ENCODE measurements at regions not wholly inside any gene's neighbourhood (a gene's known extent, or its start where the extent isn't known, plus 50 kb on each side); places are given as distances from the start of the nearest gene placed in this dataset.
"Not testable (repeated sequence)": the region's sequence is repeated elsewhere in the genome, so short reads cannot be mapped to it uniquely, and the experiment has no call there.

DNA sequence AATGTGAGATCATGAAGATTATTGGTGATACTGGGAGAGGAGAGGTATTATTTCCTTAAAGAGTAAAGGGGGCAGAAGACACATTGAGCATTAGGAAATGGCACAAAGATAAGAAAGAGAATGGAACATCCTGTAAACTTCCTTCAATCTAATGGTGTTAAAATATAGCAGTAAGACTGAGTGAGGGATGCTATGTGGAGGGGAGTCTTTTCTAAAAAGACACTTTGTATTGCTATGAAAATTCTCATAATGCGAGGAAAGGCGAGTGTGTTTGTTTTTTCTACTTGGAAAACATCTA, 405.2 kb downstream of the ARL4A start:
- DNase-seq (ENCODE audit: low read depth in 2 of 2), result no peak

DNA sequence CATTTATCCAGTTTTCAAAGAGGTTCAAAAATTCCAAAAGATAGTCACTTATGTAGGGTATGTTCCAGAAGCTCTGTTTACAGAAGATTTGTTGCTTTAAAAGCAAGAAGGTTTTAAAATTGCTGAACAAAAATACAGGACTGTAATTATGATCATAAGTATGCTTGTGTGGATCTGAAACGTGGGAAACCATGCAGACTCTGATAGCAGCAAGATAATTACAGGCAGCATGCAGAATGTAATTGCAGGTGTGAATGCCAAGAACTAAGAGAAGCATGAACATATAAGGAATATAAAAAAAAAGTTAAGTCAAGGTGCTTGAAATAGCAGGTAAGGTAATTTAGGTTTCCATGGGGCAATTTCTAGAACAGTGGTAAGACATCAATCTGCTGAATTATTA, 405.7 kb downstream of the ARL4A start:
- no peak for DNase-seq (ENCODE audit: low read depth in 2 of 2)

DNA sequence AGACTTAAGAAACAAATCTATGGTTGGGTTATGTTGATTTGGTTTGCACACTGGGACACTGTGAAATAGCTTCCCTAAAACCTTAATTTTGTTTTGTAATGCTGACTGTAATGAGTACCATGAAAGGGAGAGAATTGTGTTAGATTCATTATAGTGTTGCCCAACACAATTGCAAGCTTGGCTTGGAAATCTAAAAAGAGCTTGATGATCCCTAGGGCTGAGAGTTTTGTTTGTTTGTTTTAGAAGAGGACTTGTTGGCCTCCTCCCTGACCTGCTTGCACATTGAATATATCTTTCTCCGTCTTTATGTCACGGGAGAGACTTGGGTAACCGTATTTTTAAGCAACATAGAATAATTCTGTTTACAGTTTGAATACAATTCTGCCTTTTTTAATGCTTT, 410.1 kb downstream of the ARL4A start:
- DNase-seq (ENCODE audit: low read depth in 2 of 2), result no peak

DNA sequence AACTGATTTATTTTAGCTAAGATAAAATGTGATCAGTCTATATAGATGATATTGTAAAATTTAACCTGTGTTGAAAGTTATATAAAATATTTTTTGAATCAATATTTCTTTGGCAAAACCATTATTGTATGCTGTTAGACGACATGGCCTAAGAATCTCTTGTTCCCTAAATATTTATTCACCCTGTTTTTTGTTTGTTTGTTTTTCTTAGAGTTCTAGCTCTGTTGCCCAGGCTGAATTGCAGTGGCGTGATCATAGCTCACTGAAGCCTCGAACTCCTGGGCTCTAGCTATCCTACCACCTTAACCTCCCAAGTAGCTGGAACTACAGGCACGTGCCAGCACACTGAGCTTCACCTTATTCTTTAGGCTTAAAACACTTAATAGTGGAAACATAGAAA, 410.7 kb downstream of the ARL4A start:
- DNase-seq (ENCODE audit: low read depth in 2 of 2), result no peak

DNA sequence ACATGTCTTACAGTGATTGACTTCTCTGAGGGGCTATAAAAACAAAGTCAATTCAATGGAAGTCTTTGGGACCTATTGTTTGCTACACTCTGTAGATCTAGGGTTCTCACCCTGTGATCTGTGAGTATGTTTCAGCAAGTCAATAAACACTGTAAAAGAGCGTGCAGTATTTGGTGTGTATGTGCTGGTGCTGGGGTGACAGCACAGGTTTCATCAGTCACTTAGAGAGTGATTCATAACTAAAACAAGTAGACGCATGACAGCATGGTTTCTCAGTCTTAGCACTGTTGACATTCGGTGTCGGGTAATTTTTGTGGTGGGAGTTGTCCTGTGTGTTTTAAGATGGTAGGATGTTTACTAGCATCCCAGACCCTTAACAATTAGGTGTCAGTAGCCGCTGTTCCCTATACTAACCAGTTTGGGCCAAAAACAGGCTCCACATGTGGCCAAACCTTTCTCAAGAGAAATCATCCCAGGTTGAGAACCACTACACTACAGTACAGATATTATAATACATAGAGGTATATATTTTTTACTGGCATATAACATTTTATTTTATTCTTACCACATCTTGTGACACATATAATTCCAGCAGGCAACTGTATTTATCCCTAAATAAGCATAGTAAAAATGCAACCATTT, 411.8 kb downstream of the ARL4A start:
- DNase-seq (ENCODE audit: low read depth in 2 of 2), result no peak

DNA sequence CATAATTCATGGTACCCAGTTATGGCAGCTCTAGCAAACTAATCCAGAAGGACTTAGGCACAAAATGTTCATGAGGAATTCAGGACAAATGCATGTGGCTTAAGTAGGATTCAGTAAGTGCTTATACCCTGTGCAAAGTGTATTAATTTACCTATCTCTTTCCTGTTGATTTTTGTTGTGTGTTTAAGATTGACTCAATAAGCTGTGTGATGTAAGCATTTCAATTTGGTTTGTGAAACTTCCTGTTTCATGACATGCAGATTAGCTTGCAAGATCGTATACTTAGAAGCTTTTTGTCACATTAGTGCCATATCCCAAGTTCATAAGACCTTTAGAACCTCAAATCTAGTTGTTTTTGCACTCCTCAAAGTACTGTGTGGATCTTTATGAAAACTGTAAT, 416.7 kb downstream of the ARL4A start:
- DNase-seq (ENCODE audit: low read depth in 2 of 2), result no peak

DNA sequence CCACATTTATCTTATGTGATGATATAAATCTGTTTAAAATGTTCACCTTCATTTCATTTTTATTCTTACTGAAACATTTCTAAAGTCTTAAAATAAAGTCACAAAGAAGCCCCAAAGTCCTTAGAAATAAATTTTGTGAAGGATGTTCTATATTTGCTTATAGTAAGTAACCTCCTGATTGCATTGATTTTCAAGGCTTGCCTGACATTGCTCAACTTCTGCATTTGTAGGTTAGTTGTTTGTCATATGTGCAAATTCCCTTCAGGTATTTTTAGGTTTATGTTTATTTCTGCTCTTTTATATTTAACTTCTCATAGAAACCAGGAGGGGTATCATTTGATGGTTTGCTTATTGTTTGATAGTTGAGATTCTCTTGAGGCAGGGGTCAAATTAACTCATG, 417.8 kb downstream of the ARL4A start:
- no peak for DNase-seq (ENCODE audit: low read depth in 2 of 2)

DNA sequence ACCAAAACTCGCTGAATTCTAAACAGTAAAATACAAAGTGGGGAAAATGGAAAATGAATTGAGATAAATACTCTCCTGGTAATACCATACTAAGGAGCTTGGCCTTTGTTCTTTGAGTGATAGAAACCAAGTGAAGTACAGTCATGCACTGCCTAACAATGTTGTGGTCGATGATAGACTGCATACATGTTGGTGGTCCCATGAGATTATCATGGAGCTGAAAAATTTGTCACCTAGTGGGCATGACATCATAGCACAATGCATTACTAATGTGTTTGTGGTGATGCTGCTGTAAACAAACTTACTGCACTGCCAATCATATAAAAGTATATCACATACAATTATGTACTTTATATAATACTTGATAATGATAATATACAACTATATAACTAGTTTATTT, 419.1 kb downstream of the ARL4A start:
- no peak for DNase-seq (ENCODE audit: low read depth in 2 of 2)

DNA sequence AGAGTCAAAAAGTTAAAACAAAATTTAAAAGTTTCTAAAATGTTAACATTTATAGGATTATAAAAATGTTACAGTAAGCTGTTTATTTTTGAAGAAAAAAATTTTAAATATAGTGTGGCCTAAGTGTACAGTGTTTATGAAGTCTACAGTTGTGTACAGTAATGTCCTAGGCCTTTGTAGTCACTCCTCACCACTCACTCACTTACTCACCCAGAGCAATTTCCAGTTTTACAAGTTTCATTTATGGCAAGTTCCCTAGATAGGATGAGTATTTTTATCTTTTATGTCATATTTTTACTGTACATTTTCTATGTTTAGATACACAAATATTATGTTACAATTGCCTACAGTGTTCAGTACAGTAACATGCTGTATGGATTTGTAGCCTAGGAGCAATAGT, 419.9 kb downstream of the ARL4A start:
- no peak for DNase-seq (ENCODE audit: low read depth in 2 of 2)

DNA sequence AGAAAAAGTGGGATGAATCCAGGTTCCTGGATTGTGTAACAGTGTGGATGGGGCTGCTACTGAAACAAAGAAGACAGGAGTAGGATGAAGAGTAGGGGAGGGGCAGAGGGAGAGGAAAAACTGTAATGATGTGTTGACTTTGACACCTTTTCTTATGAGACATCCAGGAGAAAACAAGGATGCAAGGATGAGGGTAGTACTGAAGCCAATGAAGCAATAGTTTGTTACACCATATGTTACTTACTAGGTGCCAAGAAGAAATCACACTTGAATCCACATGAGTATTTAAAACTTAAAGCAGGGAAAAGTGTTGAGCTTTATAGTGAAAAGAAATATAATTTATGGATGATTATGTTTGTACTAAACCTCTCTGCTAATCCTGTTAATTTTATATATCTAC, 420.6 kb downstream of the ARL4A start:
- DNase-seq (ENCODE audit: low read depth in 2 of 2), result no peak

DNA sequence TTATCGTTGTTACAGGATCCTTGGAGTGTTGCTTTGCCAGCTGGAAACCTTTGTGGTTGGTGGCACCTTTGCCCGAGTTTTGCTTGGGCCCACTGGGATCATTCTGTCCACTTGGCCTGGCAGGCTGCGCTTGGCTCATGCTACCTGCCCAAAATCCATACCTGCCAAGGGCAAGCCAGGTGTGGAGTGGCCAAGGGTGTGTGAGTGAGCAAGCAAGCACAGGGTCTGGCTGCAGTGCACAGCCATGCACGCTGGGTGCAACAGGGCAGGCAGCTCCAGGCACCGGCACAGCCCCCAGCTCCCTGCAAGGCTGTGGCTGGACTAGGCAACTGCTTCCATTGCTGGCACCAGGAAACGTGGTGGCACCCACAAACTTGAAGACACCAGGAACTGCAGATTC, 421.8 kb downstream of the ARL4A start:
- DNase-seq (ENCODE audit: low read depth in 2 of 2), result no peak

DNA sequence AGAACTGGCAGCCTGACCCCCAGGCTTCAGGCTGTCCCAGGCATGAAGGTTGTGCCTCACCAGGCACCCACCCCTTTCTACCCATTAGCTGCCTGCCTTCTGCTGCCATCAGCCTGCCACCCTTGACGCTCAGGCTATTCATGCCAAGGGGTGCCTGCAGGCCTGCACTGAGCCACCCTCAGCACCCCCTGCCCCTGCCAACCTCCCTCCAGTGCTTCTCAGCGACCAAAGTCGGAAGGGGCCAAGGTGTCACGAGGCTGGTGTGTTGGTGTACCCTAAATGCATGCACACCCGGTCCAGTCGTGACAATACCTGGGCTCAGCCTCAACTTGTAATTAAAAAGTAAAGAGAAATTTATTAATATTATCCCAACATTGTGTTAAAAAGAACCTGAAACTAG, 422.7 kb downstream of the ARL4A start:
- DNase-seq (ENCODE audit: low read depth in 2 of 2), result no peak

DNA sequence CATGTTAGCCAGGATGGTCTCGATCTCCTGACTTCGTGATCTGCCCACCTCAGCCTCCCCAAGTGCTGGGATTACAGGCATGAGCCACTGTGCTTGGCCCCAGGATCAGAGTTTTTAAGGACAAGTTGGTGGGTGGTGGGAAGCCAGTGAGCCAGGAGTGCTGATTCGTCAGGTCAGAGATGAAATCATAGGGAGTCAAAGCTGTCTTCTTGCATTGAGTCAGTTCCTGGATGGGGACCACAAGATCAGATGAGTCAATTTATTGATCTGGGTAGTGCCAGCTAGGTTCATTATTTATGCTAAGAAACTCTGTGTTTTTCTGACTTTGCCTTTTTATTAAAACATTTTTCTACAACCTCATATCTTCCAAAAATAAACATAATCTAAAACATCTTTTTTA, 423.8 kb downstream of the ARL4A start:
- no peak for DNase-seq (ENCODE audit: low read depth in 2 of 2)

DNA sequence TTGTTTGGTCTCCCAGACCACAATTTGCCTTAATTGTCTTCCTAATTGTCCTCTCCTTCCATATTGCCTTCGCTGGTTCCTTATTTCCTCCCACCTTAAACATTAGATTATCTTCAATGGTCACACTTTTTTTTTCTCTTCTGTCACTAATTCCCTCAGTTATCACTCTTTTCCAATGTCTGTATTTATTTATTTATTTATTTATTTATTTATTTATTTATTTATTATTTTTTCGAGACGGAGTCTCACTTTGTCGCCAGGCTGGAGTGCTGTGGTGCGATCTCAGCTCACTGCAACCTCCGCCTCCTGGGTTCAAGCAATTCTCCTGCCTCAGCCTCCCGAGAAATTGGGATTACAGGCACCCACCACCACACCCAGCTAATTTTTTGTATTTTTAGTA, 426.8 kb downstream of the ARL4A start:
- DNase-seq (ENCODE audit: low read depth in 2 of 2), result not testable (repeated sequence)

DNA sequence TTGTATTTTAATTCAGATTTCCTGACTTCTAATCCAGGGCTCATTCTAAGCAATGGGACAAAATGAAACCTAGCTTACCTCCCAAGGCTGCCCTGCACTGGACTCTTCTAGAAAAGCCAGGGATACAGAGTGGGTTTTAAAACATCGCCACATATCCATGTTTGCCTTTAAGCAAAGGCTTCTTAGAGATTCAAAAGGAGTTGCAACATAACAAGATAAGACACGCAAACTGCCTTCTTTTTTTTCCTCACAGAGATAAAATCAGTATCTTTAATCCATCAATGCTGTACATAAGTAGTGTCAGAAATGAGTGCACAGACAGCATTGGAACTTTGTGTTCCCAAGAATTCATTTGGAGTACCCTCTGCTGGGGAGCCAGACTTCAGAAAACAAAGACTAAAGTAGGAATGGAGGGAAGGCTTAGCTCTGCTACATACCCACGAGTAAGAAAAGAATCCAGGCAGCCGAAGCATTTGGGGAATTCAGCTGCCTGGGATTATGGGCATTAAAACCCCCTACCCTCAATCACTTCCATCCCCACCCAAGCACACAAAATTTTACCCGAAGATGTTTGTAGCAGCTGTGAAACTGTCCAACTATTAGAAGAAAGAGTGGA, 427.8 kb downstream of the ARL4A start:
- DNase-seq (ENCODE audit: low read depth in 2 of 2), result no peak

DNA sequence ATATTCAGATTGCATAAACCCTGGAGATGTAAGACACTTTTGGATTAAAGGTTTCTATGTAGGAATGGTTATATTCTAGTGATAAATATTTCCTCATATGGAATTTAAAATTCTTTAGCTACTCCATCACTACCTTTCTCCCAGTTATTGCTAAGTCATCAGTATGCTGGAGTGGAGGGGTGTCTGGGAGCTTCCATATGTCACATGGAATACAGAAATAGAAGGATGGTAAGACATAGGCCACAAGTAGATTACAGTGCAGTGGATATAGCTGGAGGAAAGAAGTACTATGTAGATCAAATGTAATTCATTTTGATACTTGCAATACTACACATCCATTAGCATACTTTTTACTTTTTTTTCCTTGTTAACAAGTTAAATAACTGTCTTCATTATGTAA, 428.4 kb downstream of the ARL4A start:
- DNase-seq (ENCODE audit: low read depth in 2 of 2), result no peak

DNA sequence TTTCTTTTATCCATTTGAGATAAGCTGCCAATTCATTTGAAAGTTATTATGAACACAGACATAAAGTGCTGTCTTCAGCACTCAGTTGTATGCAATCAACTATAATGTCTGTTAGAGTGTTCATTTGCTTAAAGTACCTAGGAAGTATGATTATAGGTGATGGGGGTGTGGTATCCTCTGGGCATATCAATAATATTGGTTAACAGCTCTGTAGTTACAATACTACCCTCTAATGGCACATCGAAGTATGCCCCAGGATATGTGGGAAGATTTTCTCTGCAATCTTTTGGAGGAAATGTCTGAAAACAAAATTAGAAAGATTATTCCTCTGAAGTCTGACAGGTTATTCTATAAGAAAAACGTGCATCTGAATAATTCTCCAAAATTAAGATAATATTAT, 429.7 kb downstream of the ARL4A start:
- no peak for DNase-seq (ENCODE audit: low read depth in 2 of 2)

DNA sequence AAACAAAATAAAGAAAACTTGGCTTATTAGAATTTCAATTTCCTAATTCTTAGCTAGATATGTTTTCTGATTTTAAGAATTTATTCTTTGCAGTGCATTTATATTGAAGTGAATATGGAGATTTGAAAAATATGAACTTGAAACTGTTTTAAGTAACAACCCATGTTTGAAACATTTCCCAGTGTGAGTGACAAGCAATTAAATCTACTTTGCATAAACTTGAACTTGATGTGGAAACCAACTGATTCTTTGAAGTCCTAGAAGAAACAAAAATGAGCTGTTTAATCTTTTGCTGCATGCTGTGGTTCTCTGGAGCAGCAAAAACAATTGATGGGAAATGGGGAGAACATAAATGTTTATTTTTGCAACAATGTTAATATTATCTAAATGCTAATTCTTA, 430.2 kb downstream of the ARL4A start:
- DNase-seq (ENCODE audit: low read depth in 2 of 2), result no peak

DNA sequence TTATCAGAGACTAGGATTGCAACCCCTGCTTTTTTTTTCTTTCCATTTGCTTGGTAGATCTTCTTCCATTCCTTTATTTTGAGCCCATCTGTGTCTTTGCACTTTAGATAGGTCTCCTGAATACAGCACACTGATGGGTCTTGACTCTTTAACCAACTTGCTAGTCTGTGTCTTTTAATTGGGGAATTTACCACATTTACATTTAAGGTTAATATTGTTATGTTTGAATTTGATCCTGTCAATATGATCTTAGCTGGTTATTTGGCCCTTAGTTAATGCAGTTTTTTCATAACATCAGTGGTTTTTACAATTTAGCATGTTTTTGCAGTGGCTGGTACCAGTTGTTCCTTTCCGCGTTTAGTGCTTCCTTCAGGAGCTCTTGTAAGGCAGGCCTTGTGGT, 437.2 kb downstream of the ARL4A start:
- not testable (repeated sequence) for DNase-seq (ENCODE audit: low read depth in 2 of 2)

DNA sequence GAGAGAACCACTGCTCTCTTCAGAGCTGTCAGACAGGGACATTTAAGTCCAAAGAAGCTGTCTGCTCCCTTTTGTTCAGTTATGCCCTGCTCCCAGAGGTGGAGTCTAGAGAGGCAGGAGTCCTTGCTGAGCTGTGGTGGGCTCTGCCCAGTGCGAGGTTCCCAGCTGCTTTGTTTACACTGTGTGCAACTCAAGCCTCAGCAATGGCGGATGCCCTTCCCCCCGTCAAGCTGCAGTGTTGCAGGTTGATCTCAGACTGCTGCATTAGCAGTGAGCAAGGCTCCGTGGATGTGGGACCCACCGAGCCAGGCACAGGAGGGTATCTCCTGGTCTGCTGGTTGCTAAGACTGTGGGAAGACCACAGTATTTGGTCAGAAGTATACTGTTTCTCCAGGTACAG, 438.9 kb downstream of the ARL4A start:
- DNase-seq (ENCODE audit: low read depth in 2 of 2), result no peak

DNA sequence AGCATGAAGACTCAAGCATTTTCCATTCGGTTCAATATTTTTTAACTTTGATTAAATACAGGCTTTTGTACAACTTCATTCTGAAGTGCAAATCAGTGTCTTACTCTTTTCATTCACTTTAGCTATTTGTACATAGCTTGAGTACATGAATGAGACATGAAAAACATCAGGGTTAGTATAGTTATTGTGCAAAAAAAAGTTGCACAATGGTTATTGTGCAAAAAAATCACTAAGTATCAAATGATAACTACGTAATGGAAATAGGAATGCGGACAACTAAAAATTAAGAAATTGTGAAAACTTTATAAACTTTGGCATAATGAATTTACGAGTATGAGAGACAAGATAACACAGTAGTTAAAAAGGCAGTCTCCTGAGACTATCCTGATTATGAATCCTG, 442.9 kb downstream of the ARL4A start:
- DNase-seq (ENCODE audit: low read depth in 2 of 2), result no peak

DNA sequence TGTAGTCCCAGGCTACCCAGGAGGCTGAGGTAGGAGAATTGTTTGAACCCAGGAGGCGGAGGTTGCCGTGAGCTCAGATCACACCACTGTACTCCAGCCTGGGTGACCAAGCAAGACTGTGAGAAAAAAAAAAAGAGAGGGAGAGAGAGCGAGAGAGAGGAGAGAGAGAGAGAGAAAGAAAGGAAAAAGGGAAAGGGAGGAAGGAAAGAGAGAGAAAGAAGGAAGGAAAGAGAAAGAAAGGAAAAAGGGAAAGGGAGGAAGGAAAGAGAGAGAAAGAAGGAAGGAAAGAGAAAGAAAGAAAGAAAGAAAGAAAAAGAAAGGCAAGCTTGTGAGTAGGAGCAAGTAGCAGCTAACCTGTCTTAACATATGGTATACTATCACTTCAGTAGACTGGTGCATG, 443.5 kb downstream of the ARL4A start:
- DNase-seq (ENCODE audit: low read depth in 2 of 2), result not testable (repeated sequence)

DNA sequence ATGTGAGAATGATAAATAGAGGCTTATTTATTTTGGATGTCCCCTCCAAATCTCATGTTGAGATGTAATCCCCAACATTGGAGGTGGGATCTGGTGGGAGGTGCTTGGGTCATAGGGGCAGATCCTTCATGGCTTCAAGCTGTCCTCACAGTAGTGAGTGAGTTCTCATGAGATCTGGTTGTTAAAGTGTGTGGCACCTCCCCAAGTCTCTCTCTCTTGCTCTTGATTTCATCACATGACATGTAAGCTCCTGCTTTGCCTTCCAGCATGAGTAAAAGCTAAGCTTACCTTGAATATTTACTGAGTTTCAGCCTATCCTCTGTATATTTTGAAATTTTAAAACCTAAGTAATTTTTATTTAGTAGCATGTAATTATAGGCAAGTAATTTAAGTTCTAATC, 444.9 kb downstream of the ARL4A start:
- no peak for DNase-seq (ENCODE audit: low read depth in 2 of 2)

DNA sequence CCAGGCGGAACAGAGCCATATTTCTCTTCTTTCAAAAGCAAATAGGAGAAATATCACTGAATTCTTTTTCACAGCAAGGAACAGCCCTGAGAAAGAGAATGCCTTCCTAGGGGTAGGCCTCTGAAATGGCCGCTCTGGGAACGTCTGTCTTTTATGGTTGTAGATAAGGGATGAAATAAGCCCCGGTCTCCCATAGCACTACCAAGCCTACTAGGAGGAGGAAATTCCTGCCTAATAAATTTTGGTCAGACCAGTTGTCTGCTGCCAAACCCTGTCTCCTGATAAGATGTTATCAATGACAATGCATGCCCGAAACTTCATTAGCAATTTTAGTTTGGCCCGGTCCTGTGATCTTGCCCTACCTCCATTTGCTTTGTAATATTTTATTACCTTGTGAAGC, 448.9 kb downstream of the ARL4A start:
- DNase-seq (ENCODE audit: low read depth in 2 of 2), result not testable (repeated sequence)

Data from fibroblast of skin of left quadriceps (primary cell).